HG03565 (cell line): ENCODE measurements at regions not wholly inside any gene's neighbourhood (a gene's known extent, or its start where the extent isn't known, plus 50 kb on each side); places are given as distances from the start of the nearest gene placed in this dataset.
"Not testable (repeated sequence)": the region's sequence is repeated elsewhere in the genome, so short reads cannot be mapped to it uniquely, and the experiment has no call there.

ENCODE experiments used
- ATAC-seq: cut with Tn5 transposase; IDR thresholded peaks from one replicate; pipeline ENCODE4 v1.9.1; 2021; ENCODE audit warnings: mild to moderate bottlenecking, moderate library complexity; ENCODE audit not compliant: unreplicated experiment

DNA sequence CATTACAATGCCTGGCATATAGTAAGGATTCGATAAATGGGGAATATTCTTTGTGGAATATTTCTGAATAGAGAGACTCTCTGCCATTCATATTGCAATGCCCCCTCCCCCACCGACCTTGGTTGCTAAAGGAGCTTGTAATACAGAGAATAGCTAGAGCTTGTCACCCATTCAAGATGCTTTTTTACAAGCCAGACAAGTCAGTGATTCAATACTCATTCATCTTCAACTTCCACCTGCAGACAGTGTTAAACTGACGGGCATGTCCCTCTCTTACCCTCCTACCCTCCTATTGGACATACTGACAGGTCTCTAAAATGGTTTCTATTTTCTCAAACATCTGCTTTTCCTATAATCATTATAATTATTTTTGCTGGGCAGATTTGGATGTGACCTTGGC lies 257.4 kb downstream of the KCNJ2 start:
- no peak for ATAC-seq

DNA sequence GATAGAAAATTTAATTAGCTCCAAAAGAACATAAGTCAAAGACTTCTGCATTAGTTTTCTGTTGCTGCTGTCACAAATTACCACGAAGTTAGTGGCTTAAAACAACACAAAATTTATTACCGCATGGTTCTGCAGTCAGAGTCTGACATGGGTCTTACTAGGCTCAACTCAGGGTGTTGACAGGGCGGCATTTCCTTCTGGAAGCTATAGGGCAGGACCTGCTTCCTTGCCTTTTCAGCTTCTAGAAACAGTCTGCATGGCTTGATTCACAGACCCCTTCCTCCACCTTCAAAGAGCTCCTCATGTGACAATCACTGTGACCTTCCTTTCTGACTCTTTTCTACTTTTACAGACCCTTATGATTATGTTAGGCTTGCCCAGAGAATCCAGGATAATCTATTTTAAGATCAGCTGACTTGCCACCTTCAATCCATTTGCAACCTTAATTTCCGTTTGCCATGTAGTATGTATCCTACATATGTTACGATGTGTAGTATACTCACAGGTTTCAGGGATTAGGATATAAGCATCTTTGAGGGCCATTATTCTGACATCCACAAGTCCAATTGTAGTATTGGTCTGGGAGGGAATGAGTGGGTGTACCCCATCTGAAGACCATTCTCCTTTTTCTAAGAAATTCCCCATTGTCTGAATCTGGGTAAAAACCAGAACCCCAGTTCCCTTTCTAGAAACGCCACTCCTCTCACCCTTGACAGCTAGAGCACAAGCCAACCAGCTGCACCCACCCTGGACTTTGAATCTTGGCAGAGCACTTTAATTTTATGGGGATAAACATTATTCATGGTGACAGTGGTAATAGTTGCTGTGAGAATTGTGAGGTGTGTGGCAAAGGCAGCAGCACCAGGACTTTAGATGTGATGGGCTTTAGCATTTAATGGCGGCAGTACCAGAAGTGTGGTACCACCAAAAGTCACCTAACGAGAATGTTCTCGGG lies 265.5 kb downstream of the KCNJ2 start:
- no peak for ATAC-seq

GRCh38 chr17:70437656-70438055 lies 268.3 kb downstream of the KCNJ2 start:
- ATAC-seq: no peak

GRCh38 chr17:70446446-70446845 lies 277.1 kb downstream of the KCNJ2 start:
- no peak for ATAC-seq

- no peak for ATAC-seq
Measured at GRCh38 chr17:70447588-70447987, 278.3 kb downstream of the KCNJ2 start.

- ATAC-seq: not testable (repeated sequence)
Measured at GRCh38 chr17:70453075-70453474, 283.7 kb downstream of the KCNJ2 start.

GRCh38 chr17:70454377-70454776 lies 285.0 kb downstream of the KCNJ2 start:
- no peak for ATAC-seq

GRCh38 chr17:70454908-70455307 lies 285.6 kb downstream of the KCNJ2 start:
- no peak for ATAC-seq

DNA sequence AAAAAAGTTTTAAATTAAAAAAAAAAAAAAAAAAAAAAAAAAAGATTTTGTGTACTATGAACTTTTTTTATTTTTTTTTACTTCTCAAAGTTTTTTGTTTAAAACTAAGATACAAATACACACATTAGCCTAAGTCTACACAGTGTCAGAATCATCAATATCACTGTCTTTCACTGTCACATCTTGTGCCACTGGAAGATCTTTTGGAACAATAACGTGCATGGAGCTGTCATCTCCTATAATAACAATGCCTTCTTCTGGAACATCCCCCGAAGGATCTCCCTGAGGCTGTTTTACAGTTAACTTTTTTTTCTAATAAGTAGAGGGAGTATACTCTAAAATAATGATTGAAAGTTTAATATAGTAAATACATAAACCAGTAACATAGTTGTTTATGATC lies 295.7 kb downstream of the KCNJ2 start:
- no peak for ATAC-seq

- ATAC-seq: no peak
Measured at GRCh38 chr17:70468661-70469060, 299.3 kb downstream of the KCNJ2 start.

- ATAC-seq: no peak
Measured at GRCh38 chr17:70473049-70473448, 303.7 kb downstream of the KCNJ2 start.

GRCh38 chr17:70476368-70476767 lies 307.0 kb downstream of the KCNJ2 start:
- no peak for ATAC-seq

GRCh38 chr17:70478902-70479301 lies 309.6 kb downstream of the KCNJ2 start:
- no peak for ATAC-seq

DNA sequence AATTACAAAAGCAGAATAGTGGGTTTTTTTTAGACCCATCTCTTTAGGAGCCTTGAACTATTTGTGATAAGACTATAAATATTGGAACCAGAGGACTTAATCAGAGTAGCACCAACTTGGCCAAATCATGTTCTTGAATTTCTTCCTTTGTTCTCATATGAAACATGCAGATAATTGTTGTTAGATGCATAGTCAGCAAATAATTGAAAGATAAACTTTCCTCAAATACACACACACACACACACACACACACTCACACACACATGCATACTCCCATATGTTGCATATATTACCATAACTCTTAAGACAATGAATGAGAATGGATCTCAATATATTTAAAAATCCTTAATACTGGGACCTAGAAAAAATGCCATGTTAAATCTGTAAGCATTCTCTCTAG lies 310.4 kb downstream of the KCNJ2 start:
- ATAC-seq: no peak

GRCh38 chr17:70483624-70484023 lies 314.3 kb downstream of the KCNJ2 start:
- no peak for ATAC-seq

GRCh38 chr17:70484050-70484449 lies 314.7 kb downstream of the KCNJ2 start:
- no peak for ATAC-seq

DNA sequence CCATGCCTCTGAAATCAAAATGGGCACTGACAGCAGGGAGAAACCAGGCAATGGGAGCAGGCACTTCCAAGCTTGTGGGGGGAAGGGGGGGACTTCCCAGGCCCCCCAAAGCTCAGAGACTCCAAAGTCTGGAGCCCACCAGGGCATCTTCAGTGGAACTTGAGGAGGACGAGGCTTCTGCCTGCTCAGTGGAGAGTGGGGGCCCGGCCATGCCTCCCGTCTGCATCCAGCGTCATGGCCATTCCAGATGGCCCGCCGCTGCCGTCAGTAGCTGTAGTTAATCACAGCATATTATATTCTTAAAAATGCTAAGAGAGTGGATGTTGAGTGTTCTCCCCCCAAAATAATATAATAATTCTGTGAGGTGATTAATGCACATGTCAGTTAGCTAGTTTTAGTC lies 315.2 kb downstream of the KCNJ2 start:
- no peak for ATAC-seq

DNA sequence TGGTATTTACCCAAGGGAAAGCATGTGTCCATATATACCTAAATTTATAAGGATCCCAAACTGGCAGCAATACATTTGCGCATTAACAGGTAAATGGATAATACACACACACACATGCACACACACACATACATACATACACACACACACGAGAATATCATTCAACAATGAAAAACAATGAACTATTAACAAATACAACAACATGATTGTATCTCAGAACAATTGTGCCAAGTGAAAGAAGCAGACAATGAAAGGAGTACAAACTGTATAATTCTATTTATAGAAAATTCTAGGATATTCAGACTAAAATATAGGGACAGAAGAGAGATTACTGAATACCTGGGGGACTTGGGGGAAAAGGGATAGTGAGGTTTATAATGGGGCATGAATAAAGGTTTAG lies 323.0 kb downstream of the KCNJ2 start:
- ATAC-seq: no peak

GRCh38 chr17:70493277-70493874 lies 324.0 kb downstream of the KCNJ2 start:
- no peak for ATAC-seq

DNA sequence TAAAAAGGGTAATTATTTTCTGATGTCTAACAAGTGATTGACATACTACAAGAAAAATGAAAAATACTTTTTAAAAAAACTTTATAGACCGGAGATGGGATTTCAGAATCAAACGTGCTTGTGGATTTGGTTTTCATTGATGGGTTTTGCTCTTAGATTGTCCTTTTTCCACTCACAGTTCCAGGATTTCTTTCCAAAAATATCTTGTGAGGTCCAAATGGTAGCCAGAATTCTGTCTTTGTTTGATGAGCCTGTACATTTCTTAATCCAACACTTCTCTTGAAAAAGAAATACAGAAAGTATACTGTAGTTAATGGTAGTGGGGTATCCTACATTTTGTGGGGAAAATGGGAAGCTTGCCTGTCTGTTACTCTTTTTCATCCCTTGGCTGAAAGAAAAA lies 329.3 kb downstream of the KCNJ2 start:
- ATAC-seq: no peak

DNA sequence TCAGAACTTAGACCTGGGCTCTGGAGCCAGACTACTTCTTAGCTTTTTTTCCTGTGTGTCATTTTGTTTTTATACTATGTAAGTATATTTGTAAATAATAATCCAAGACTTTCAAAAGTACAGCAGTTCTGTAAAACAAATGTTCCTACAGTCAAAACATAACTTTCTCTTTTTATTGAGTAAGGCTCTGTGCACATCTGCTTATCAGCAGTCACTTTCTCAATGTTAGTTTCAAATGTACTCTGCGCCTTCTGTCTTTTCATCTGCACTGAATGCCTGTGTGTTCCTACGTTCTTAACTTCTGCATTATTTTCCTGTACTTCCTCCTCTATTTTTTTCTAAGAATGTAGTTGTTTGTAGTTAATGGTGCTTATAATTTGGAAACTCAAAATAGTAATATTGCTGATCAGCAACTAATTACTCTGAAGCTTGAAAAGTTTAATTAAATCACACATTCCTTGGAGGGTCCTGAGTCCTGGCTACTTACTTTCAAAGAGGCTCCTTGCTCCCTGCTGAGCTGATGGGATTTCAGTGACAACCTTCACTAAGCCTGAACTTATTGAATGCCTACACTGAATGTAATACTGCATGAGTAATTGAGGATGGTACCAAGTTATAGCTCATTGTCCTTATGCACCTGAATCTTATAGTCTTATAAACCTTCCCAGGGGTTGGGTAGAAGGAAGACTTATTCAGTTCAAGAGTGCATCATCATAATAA lies 329.9 kb downstream of the KCNJ2 start:
- ATAC-seq: no peak

- ATAC-seq: no peak
Measured at GRCh38 chr17:70503449-70503848, 334.1 kb downstream of the KCNJ2 start.
